ENCODE measurements at regions not wholly inside any gene's neighbourhood (a gene's known extent, or its start where the extent isn't known, plus 50 kb on each side); places are given as distances from the start of the nearest gene placed in this dataset.

DNA sequence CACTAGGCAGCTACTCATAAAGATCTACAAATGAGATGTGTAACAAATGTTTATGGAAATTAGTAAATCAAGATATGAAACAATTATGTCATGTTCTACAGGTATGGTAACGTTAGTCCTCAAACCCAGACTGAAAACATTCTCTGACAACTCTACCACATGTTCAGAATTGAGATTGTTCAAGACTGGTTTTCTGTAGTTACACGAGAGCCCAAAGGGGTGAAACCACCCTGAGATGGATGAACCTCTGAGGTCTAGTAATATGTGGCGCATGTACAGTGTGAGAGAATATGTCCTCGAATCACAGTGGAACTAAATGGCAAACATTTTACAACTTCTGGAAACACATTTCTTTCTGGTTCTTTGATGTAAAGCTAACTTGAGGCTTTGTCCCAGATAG is 614.3 kb downstream of the ZEB2 start:
- Histone ChIP-seq H3K4me1 (no peaks in the 10 kb centered on the region), H3K9me3 (no peaks in the 10 kb centered on the region), H3K27me3 (no peaks in the 10 kb centered on the region), H3K4me3 (no peak overlapping the region), H3K27ac (no peak overlapping the region), H3K36me3 (no peaks in the 10 kb centered on the region)
- WGBS, 5 donors: 80 to 85% (median 84%) methylated on average over 4 of the region's 4 CpGs
- intact Hi-C loops (cut with DNase I; ENCODE audit: low total_unique reads): no loop called here
- TF ChIP-seq POLR2AphosphoS5 (IDR thresholded peaks at IDR 0.05) (no peak), EP300 (IDR thresholded peaks at IDR 0.05) (no peak), POLR2A (IDR thresholded peaks at IDR 0.05) (no peak)
- TF ChIP-seq, protein P1, sequence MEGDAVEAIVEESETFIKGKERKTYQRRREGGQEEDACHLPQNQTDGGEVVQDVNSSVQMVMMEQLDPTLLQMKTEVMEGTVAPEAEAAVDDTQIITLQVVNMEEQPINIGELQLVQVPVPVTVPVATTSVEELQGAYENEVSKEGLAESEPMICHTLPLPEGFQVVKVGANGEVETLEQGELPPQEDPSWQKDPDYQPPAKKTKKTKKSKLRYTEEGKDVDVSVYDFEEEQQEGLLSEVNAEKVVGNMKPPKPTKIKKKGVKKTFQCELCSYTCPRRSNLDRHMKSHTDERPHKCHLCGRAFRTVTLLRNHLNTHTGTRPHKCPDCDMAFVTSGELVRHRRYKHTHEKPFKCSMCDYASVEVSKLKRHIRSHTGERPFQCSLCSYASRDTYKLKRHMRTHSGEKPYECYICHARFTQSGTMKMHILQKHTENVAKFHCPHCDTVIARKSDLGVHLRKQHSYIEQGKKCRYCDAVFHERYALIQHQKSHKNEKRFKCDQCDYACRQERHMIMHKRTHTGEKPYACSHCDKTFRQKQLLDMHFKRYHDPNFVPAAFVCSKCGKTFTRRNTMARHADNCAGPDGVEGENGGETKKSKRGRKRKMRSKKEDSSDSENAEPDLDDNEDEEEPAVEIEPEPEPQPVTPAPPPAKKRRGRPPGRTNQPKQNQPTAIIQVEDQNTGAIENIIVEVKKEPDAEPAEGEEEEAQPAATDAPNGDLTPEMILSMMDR (IDR thresholded peaks at IDR 0.05): no peak
- DNase-seq: no peak

GRCh38 chr2:143903172-143903856 is 616.6 kb downstream of the ZEB2 start:
- intact Hi-C loops (cut with DNase I; ENCODE audit: low total_unique reads): no loop called here
- 68 to 83% (median 78%) methylated on average over 5 of the region's 5 CpGs for WGBS, 5 donors
- H3K27me3 ChIP-seq: no peaks in the 10 kb centered on the region
- no peaks in the 10 kb centered on the region for H3K9me3 ChIP-seq
- H3K27ac ChIP-seq: no peak overlapping the region
- no peak for DNase-seq
- H3K4me1 ChIP-seq: no peaks in the 10 kb centered on the region
- no peak overlapping the region for H3K4me3 ChIP-seq
- no peak for TF ChIP-seq POLR2A (IDR thresholded peaks at IDR 0.05)
- TF ChIP-seq, protein P1 (IDR thresholded peaks at IDR 0.05): no peak
- TF ChIP-seq POLR2AphosphoS5 (IDR thresholded peaks at IDR 0.05): no peak
- no peak for TF ChIP-seq EP300 (IDR thresholded peaks at IDR 0.05)
- no peaks in the 10 kb centered on the region for H3K36me3 ChIP-seq

- WGBS, 5 donors: 81 to 90% (median 86%) methylated on average over 4 of the region's 4 CpGs
- no peak for TF ChIP-seq EP300 (IDR thresholded peaks at IDR 0.05)
- TF ChIP-seq POLR2AphosphoS5 (IDR thresholded peaks at IDR 0.05): no peak
- TF ChIP-seq, protein P1 (IDR thresholded peaks at IDR 0.05): no peak
- TF ChIP-seq POLR2A (IDR thresholded peaks at IDR 0.05): no peak
- intact Hi-C loops (cut with DNase I; ENCODE audit: low total_unique reads): no loop called here
- Histone ChIP-seq H3K36me3 (no peaks in the 10 kb centered on the region), H3K27me3 (no peaks in the 10 kb centered on the region), H3K9me3 (no peaks in the 10 kb centered on the region), H3K4me3 (no peak overlapping the region), H3K27ac (no peak overlapping the region), H3K4me1 (no peaks in the 10 kb centered on the region)
- DNase-seq: no peak
Measured at GRCh38 chr2:143901185-143901842, 618.6 kb downstream of the ZEB2 start.

GRCh38 chr2:143899987-143900386 is 619.9 kb downstream of the ZEB2 start:
- TF ChIP-seq POLR2AphosphoS5 (IDR thresholded peaks at IDR 0.05): no peak
- TF ChIP-seq EP300 (IDR thresholded peaks at IDR 0.05): no peak
- no peak for TF ChIP-seq POLR2A (IDR thresholded peaks at IDR 0.05)
- TF ChIP-seq, protein P1 (IDR thresholded peaks at IDR 0.05): no peak
- Histone ChIP-seq H3K27ac (no peak overlapping the region), H3K27me3 (no peaks in the 10 kb centered on the region), H3K36me3 (no peaks in the 10 kb centered on the region), H3K4me3 (no peak overlapping the region), H3K9me3 (no peaks in the 10 kb centered on the region), H3K4me1 (no peaks in the 10 kb centered on the region)
- WGBS, 5 donors: 82 to 89% (median 85%) methylated on average over 4 of the region's 4 CpGs
- no peak for DNase-seq
- intact Hi-C loops (cut with DNase I; ENCODE audit: low total_unique reads): no loop called here
